Esophagus muscularis mucosa (tissue), 4 donors: ENCODE measurements at regions not wholly inside any gene's neighbourhood (a gene's known extent, or its start where the extent isn't known, plus 50 kb on each side); places are given as distances from the start of the nearest gene placed in this dataset.

Experiments used
- DNase-seq: peaks from one replicate; pipeline ENCODE4 v3.0.0-alpha.2; 2017; ENCODE audit errors: extremely low spot score
- H3K27ac ChIP-seq, 4 donors: fragments of 200-600 bp; sonication (generic); replicated peaks in 1 of 4; 1 replicate in 3 of 4; 2 replicates in 1 of 4; pipeline ENCODE4 v1.5.1; 2016 to 2019; ENCODE audit warnings: mild to moderate bottlenecking in 1 of 4
- H3K27me3 ChIP-seq, 4 donors: fragments of 200-600 bp; sonication (generic); one replicate each; pipeline versions ENCODE4 v1.5.1 to v1.6.0; 2016 to 2019
- H3K36me3 ChIP-seq, 4 donors: fragments of 200-600 bp; sonication (generic); one replicate each; pipeline ENCODE4 v1.5.1; 2016 to 2019
- H3K4me1 ChIP-seq, 4 donors: fragments of 200-600 bp; sonication (generic); one replicate each; pipeline ENCODE4 v1.5.1; 2016 to 2019
- H3K4me3 ChIP-seq, 4 donors: fragments of 200-600 bp; sonication (generic); 1 replicate in 2 of 4; 2 replicates in 2 of 4; pipeline ENCODE4 v1.5.1; 2016 to 2019; ENCODE audit warnings: mild to moderate bottlenecking in 4 of 4, moderate library complexity in 1 of 4
- H3K9me3 ChIP-seq, 4 donors: fragments of 200-600 bp; sonication (generic); 1 replicate in 3 of 4; 2 replicates in 1 of 4; pipeline ENCODE4 v1.5.1; 2016 to 2019
- EP300 ChIP-seq: sonication (generic); formaldehyde crosslinking; IDR thresholded peaks from one replicate; pipeline ENCODE4 v1.6.1; 2017; ENCODE audit warnings: antibody characterized with exemption
- POLR2A ChIP-seq: fragments of 450-650 bp; IDR thresholded peaks from one replicate; pipeline ENCODE4 v1.6.1; 2017; ENCODE audit warnings: antibody characterized with exemption, moderate library complexity, mild to moderate bottlenecking, low read depth
- POLR2AphosphoS5 ChIP-seq, 2 donors: sonication (generic); formaldehyde crosslinking; IDR thresholded peaks; one replicate each; pipeline ENCODE4 v1.6.1; 2017; ENCODE audit warnings: antibody characterized with exemption in 2 of 2
- WGBS: methylation state at CpG from one replicate; pipeline ENCODE4 v1.1.5; 2018; 5-methylcytosine and 5-hydroxymethylcytosine counted together
- intact Hi-C: fragments of 100-400 bp; cut with DNase I; formaldehyde crosslinking; loops from one replicate; pipeline ENCODE4 v1.15.1; 2023
- TF ChIP-seq, protein P1 (sequence below), 3 experiments: fragments of 200-600 bp in 2 of 3; fragments of 450-650 bp in 1 of 3; sonication (generic) in 2 of 3; IDR thresholded peaks; one replicate each; pipeline ENCODE4 v1.5.1; 2017 to 2019; ENCODE audit warnings: antibody characterized with exemption in 3 of 3, mild to moderate bottlenecking in 2 of 3, moderate library complexity in 1 of 3

DNA sequence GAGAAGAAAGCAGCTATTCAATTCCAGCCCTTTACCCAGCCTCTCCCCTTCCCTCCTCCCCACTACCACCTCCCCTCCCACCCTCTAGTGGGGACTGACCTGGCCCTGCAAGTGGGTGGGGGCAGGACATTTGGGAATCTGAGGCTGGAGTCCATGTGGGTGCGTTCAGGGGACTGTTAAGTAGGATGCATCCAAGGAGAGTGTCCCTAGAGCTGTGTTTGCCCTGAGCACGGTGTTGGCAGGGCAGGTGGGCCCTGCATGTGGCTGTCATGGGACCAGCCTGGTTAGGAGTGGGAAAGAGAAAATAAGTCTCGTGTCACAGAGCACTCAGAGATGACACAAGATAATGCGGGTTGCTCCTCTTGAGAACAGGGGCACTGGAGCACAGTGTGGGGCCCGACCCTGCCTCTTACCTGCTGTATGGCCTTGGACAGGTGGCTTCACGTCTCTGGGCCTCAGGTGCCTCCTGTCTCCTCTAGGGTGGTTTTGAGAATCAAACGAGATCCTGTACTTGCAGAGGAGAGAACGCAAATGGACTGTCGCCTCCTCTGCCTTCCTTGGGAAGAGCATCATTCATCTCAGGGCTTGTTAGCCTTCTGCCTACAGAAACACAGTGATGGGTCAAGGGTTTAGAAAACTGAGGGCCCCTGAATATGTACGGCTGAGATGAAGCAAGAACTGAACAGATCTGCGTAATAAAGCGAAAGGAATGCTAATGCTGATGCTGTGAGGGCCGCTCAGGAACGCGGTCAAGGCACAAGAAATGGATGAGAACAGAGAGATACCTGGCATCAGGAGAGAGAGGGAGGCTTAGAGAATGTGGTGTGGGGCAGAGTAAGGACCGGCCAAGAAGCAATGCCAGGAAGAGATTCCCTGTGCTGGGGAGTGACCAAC lies 187.7 kb upstream of the HAAO start:
- no peaks in the 10 kb centered on the region for H3K36me3 ChIP-seq
- no peak overlapping the region for H3K27ac ChIP-seq
- no peaks in the 10 kb centered on the region for H3K27me3 ChIP-seq
- H3K4me1 ChIP-seq, result peaks cover 7 to 10% (median 8%) of the 10 kb centered on the region in 4 donors
- DNase-seq, result no peak
- no peak overlapping the region for H3K4me3 ChIP-seq
- 92% methylated on average over 16 of the region's 16 CpGs for WGBS
- TF ChIP-seq POLR2A (no peak), POLR2AphosphoS5 (IDR thresholded peaks at IDR 0.05) (no peak), EP300 (no peak)
- TF ChIP-seq, protein P1, sequence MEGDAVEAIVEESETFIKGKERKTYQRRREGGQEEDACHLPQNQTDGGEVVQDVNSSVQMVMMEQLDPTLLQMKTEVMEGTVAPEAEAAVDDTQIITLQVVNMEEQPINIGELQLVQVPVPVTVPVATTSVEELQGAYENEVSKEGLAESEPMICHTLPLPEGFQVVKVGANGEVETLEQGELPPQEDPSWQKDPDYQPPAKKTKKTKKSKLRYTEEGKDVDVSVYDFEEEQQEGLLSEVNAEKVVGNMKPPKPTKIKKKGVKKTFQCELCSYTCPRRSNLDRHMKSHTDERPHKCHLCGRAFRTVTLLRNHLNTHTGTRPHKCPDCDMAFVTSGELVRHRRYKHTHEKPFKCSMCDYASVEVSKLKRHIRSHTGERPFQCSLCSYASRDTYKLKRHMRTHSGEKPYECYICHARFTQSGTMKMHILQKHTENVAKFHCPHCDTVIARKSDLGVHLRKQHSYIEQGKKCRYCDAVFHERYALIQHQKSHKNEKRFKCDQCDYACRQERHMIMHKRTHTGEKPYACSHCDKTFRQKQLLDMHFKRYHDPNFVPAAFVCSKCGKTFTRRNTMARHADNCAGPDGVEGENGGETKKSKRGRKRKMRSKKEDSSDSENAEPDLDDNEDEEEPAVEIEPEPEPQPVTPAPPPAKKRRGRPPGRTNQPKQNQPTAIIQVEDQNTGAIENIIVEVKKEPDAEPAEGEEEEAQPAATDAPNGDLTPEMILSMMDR (IDR thresholded peaks at IDR 0.05), result no peak
- no peaks in the 10 kb centered on the region for H3K9me3 ChIP-seq
- intact Hi-C loops, result loop anchor here (10.0 kb wide), 1 partner anchor 565 kb away; no protein-coding TSS in a partner anchor

GRCh38 chr2:42979416-42979869 lies 187.1 kb upstream of the HAAO start:
- TF ChIP-seq POLR2AphosphoS5 (IDR thresholded peaks at IDR 0.05) (no peak), EP300 (no peak), POLR2A (no peak)
- TF ChIP-seq, protein P1 (IDR thresholded peaks at IDR 0.05), result no peak
- DNase-seq, result no peak
- H3K9me3 ChIP-seq, result no peaks in the 10 kb centered on the region
- intact Hi-C loops, result loop anchor here (10.0 kb wide), 1 partner anchor 565 kb away; no protein-coding TSS in a partner anchor
- H3K27me3 ChIP-seq, result no peaks in the 10 kb centered on the region
- H3K4me3 ChIP-seq, result no peak overlapping the region
- no peak overlapping the region for H3K27ac ChIP-seq
- no peaks in the 10 kb centered on the region for H3K36me3 ChIP-seq
- 70% methylated on average over 5 of the region's 5 CpGs for WGBS
- peaks cover 12 to 17% (median 15%) of the 10 kb centered on the region in 4 donors for H3K4me1 ChIP-seq

- Histone ChIP-seq H3K9me3 (no peaks in the 10 kb centered on the region), H3K4me3 (no peak overlapping the region), H3K4me1 (peaks cover 12 to 22% (median 18%) of the 10 kb centered on the region in 4 donors), H3K36me3 (no peaks in the 10 kb centered on the region), H3K27me3 (no peaks in the 10 kb centered on the region), H3K27ac (no peak overlapping the region)
- TF ChIP-seq, protein P1 (IDR thresholded peaks at IDR 0.05), result no peak
- TF ChIP-seq POLR2A (no peak), EP300 (no peak), POLR2AphosphoS5 (IDR thresholded peaks at IDR 0.05) (no peak)
- WGBS, result 88% methylated on average over 7 of the region's 7 CpGs
- intact Hi-C loops, result loop anchor here (10.0 kb wide), 1 partner anchor 566 kb away; no protein-coding TSS in a partner anchor
- DNase-seq, result no peak
These were observed 186.6 kb upstream of the HAAO start for GRCh38 chr2:42978887-42979415.

DNA sequence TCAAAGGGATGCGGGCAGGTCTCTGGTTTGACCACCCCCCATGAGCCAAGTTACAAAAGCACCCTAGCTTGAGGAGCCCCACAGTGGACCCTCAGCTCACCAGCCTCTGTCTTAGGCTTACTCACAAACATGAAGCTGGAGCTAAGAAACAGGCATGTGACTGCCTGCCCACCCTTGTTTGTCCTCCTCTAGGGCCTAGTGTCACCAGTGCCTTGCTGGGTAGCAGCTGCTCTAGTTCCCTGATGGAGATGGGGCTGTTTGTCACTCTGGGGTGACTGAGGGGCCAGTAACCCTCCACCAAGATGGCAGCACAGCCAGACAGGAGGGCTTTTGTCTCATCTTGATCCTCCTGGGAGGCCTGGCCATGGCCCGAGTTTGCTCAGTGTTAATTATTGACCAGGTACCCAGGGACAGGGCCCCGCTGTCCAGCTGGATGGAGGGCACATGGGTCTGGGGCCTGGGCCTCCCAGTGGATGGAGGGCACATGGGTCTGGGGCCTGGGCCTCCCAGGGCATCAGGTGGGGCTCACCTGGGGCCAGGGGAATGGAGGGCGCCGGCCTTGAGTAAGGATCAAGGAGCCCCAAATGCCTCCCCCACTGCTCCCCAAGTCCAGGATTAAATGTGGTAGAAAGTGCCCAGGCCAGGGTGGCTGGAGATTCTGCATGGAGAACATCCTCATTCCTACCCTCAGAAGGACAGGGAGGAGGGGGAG lies 185.9 kb upstream of the HAAO start:
- Histone ChIP-seq H3K4me3 (no peak overlapping the region), H3K27ac (no peak overlapping the region), H3K9me3 (no peaks in the 10 kb centered on the region), H3K27me3 (no peaks in the 10 kb centered on the region), H3K4me1 (peaks cover 12 to 23% (median 18%) of the 10 kb centered on the region in 4 donors), H3K36me3 (no peaks in the 10 kb centered on the region)
- 99% methylated on average over 5 of the region's 5 CpGs for WGBS
- intact Hi-C loops, result loop anchor here (10.0 kb wide), 1 partner anchor 566 kb away; no protein-coding TSS in a partner anchor
- DNase-seq, result no peak
- no peak for TF ChIP-seq EP300
- TF ChIP-seq, protein P1 (IDR thresholded peaks at IDR 0.05), result no peak
- TF ChIP-seq POLR2A, result no peak
- no peak for TF ChIP-seq POLR2AphosphoS5 (IDR thresholded peaks at IDR 0.05)
